IMR-90 (cell line): ENCODE measurements at regions not wholly inside any gene's neighbourhood (a gene's known extent, or its start where the extent isn't known, plus 50 kb on each side); places are given as distances from the start of the nearest gene placed in this dataset.

Experiments
- ATAC-seq: fragments of 200-7000 bp; cut with Tn5 transposase; 2 replicates; pipeline ENCODE4 v1.9.1; 2020; ENCODE audit warnings: low read depth, mild to moderate bottlenecking, moderate library complexity
- BruUV-seq: library from RNA; stranded (reverse); fragments of 400-500 nt; replicated peaks from 2 replicates; lab custom pipeline; 2021; lab: Mats Ljungman, UMichigan
- CTCF ChIA-PET: fragments of 300-600 bp; formaldehyde crosslinking; extraction: SDS; loops from one replicate; lab custom pipeline; 2021; ENCODE audit warnings: antibody characterized with exemption; lab: Yijun Ruan, JAX
- POLR2A ChIA-PET: fragments of 300-600 bp; sonication (Branson Sonifier 250); formaldehyde crosslinking; loops from one replicate; lab custom pipeline; 2022; ENCODE audit warnings: antibody characterized with exemption; ENCODE audit not compliant: unreplicated experiment; lab: Charles Lee
- DNase-seq: peaks from one replicate; pipeline ENCODE4 v3.0.0; 2013
- H2AFZ ChIP-seq: replicated peaks from 2 replicates; pipeline ENCODE3; 2013; ENCODE audit warnings: low read length, mild to moderate bottlenecking; ENCODE audit not compliant: poor library complexity
- H2AK5ac ChIP-seq: 2 replicates; pipeline ENCODE4 v1.6.1; 2013; ENCODE audit warnings: low read depth, low read length, inconsistent platforms
- H2AK9ac ChIP-seq: replicated peaks from 2 replicates; pipeline ENCODE3; 2013; ENCODE audit warnings: mild to moderate bottlenecking, low read depth, low read length, moderate library complexity; ENCODE audit not compliant: poor library complexity
- H2BK120ac ChIP-seq: 2 replicates; pipeline ENCODE4 v1.6.1; 2013; ENCODE audit warnings: low read depth, low read length, inconsistent platforms
- H2BK15ac ChIP-seq: 3 replicates; pipeline ENCODE4 v1.6.1; 2013; ENCODE audit warnings: low read depth, low read length, inconsistent platforms
- H2BK20ac ChIP-seq: 2 replicates; pipeline ENCODE4 v1.6.1; 2013; ENCODE audit warnings: low read depth, mild to moderate bottlenecking, inconsistent platforms, low read length, moderate library complexity
- H2BK5ac ChIP-seq: 2 replicates; pipeline ENCODE4 v1.6.1; 2013; ENCODE audit warnings: mild to moderate bottlenecking, low read depth, low read length, inconsistent platforms; ENCODE audit not compliant: poor library complexity, severe bottlenecking
- H3K14ac ChIP-seq: replicated peaks from 2 replicates; pipeline ENCODE4 v1.6.1; 2013; ENCODE audit warnings: low read depth, low read length, inconsistent platforms
- H3K18ac ChIP-seq: 2 replicates; pipeline ENCODE4 v1.6.1; 2013; ENCODE audit warnings: low read depth, low read length, control low read depth
- H3K23ac ChIP-seq: 2 replicates; pipeline ENCODE4 v1.6.1; 2013; ENCODE audit warnings: low read depth, low read length, inconsistent platforms
- H3K27ac ChIP-seq: 2 replicates; pipeline ENCODE4 v1.5.1; 2013; ENCODE audit warnings: mild to moderate bottlenecking, control low read depth, low read length; ENCODE audit not compliant: insufficient read depth
- H3K27me3 ChIP-seq: 2 replicates; pipeline ENCODE4 v1.6.1; 2013; ENCODE audit warnings: low read length; ENCODE audit not compliant: control insufficient read depth, insufficient read depth
- H3K36me3 ChIP-seq: 2 replicates; pipeline ENCODE4 v1.6.1; 2013; ENCODE audit warnings: low read length, mixed read lengths; ENCODE audit not compliant: control insufficient read depth, insufficient read depth
- H3K4ac ChIP-seq: 2 replicates; pipeline ENCODE4 v1.6.1; 2013; ENCODE audit warnings: low read depth, low read length, inconsistent platforms
- H3K4me1 ChIP-seq: 2 replicates; pipeline ENCODE4 v1.6.1; 2013; ENCODE audit warnings: low read length, mixed read lengths; ENCODE audit not compliant: control insufficient read depth, insufficient read depth
- H3K4me2 ChIP-seq: 2 replicates; pipeline ENCODE4 v1.6.1; 2013; ENCODE audit warnings: low read depth, mild to moderate bottlenecking, control low read depth, low read length, moderate library complexity
- H3K4me3 ChIP-seq: 2 replicates; pipeline ENCODE4 v1.5.1; 2013; ENCODE audit warnings: low read depth, mild to moderate bottlenecking, control low read depth, low read length, moderate library complexity; ENCODE audit not compliant: insufficient read depth
- H3K56ac ChIP-seq: 2 replicates; pipeline ENCODE4 v1.6.1; 2013; ENCODE audit warnings: low read length, inconsistent platforms; ENCODE audit not compliant: insufficient read depth; ENCODE audit errors: extremely low read depth
- H3K79me1 ChIP-seq, 2 experiments: 2 replicates each; pipeline ENCODE4 v1.6.1; 2013; ENCODE audit warnings: low read length in 2 of 2, inconsistent platforms in 1 of 2, low read depth in 1 of 2
- H3K9ac ChIP-seq: 2 replicates; pipeline ENCODE4 v1.6.1; 2013; ENCODE audit warnings: low read depth, low read length, control low read depth
- H3K9me1 ChIP-seq: 2 replicates; pipeline ENCODE4 v1.6.1; 2013; ENCODE audit warnings: low read length, inconsistent platforms; ENCODE audit not compliant: insufficient read depth
- H3K9me3 ChIP-seq: 2 replicates; pipeline ENCODE4 v1.6.1; 2013; ENCODE audit warnings: low read length; ENCODE audit not compliant: control insufficient read depth, insufficient read depth
- H4K20me1 ChIP-seq: 2 replicates; pipeline ENCODE4 v1.6.1; 2013; ENCODE audit warnings: low read length, inconsistent platforms; ENCODE audit not compliant: insufficient read depth
- H4K5ac ChIP-seq: 2 replicates; pipeline ENCODE4 v1.6.1; 2013; ENCODE audit warnings: mild to moderate bottlenecking, low read depth, low read length, control low read depth
- H4K8ac ChIP-seq, 2 experiments: 2 replicates each; pipeline ENCODE4 v1.6.1; 2013; ENCODE audit warnings: low read depth in 2 of 2, low read length in 2 of 2, control low read depth in 1 of 2, inconsistent platforms in 1 of 2
- H4K91ac ChIP-seq: 2 replicates; pipeline ENCODE4 v1.6.1; 2013; ENCODE audit warnings: low read depth, low read length, inconsistent platforms; ENCODE audit not compliant: insufficient read depth
- ELK1 ChIP-seq: fragments of 150-350 bp; IDR thresholded peaks from 2 replicates; pipeline ENCODE4 v1.6.1; 2016; ENCODE audit warnings: low read depth, mild to moderate bottlenecking, low read length, moderate library complexity, borderline replicate concordance
- FOS ChIP-seq: fragments of 150-350 bp; IDR thresholded peaks from 2 replicates; pipeline ENCODE4 v1.6.1; 2016; ENCODE audit warnings: low read depth, low read length
- USF2 ChIP-seq: fragments of 150-350 bp; IDR thresholded peaks from 2 replicates; pipeline ENCODE4 v1.6.1; 2017; ENCODE audit warnings: mild to moderate bottlenecking, antibody characterized with exemption, low read length, low read depth
- WGBS, 2 experiments: methylation state at CpG; one replicate each; pipeline versions ENCODE4 v1.1.5 to v1.1.7; 2013; ENCODE audit warnings: missing lambda C conversion rate in 2 of 2; ENCODE audit not compliant: insufficient read length in 1 of 2; ENCODE audit errors: extremely low coverage in 2 of 2; 5-methylcytosine and 5-hydroxymethylcytosine counted together
- dilution Hi-C: fragments of 300-500 bp; cut with HindIII; formaldehyde crosslinking; loops from one replicate; pipeline ENCODE4 v1.14.3; 2018; ENCODE audit warnings: low sequenced_read_pairs; ENCODE audit not compliant: unreplicated experiment
- in situ Hi-C: fragments of 300-500 bp; cut with MboI; formaldehyde crosslinking; loops from 3 replicates; pipeline ENCODE4 v1.14.3; 2019; ENCODE audit warnings: low sequenced_read_pairs, inconsistent platforms, mixed read lengths
- intact Hi-C: fragments of 100-400 bp; cut with micrococcal nuclease; formaldehyde crosslinking; loops from 2 replicates; pipeline ENCODE4 v1.10.0; 2022

- DNase-seq (no peak), ATAC-seq (no peak)
- Histone ChIP-seq H4K8ac (no peak overlapping the region), H4K91ac (no peak overlapping the region), H3K4me1 (no peaks in the 10 kb centered on the region), H3K9me3 (peaks cover 3% of the 10 kb centered on the region), H3K36me3 (no peaks in the 10 kb centered on the region), H3K4me3 (no peak overlapping the region), H4K5ac (no peak overlapping the region), H3K18ac (no peak overlapping the region), H3K14ac (no peak overlapping the region), H3K23ac (no peak overlapping the region), H2AK9ac (no peak overlapping the region), H2BK15ac (no peak overlapping the region), H2BK5ac (no peak overlapping the region), H3K4ac (no peak overlapping the region), H2AK5ac (no peak overlapping the region), H3K9ac (no peak overlapping the region), H3K9me1 (no peaks in the 10 kb centered on the region), H2BK120ac (no peak overlapping the region), H3K27me3 (no peaks in the 10 kb centered on the region), H3K27ac (no peak overlapping the region), H4K20me1 (no peaks in the 10 kb centered on the region), H3K4me2 (no peak overlapping the region), H3K56ac (no peak overlapping the region), H2AFZ (no peak overlapping the region), H2BK20ac (no peak overlapping the region), H3K79me1 (no peaks in the 10 kb centered on the region)
- WGBS, 2 experiments, result no CpG with 5 or more reads among the region's 6 CpGs
- ChIA-PET CTCF (no interaction called here), POLR2A (no interaction called here)
- intact Hi-C loops (no loop called here), dilution Hi-C loops (no loop called here), in situ Hi-C loops (no loop called here)
- TF ChIP-seq USF2, result no peak
- TF ChIP-seq FOS, result no peak
- no peak for TF ChIP-seq ELK1
- BruUV-seq, result no TSS peak
Measured at GRCh38 chr5:29879401-29879800, 1314.1 kb upstream of the CDH6 start.
